Left ventricle myocardium inferior (tissue), 1 donor: ENCODE measurements at regions not wholly inside any gene's neighbourhood (a gene's known extent, or its start where the extent isn't known, plus 50 kb on each side); places are given as distances from the start of the nearest gene placed in this dataset.

ENCODE experiments used
- DNase-seq: peaks from one replicate; pipeline ENCODE4 v3.0.0-alpha.2; 2020
- H3K27ac ChIP-seq: fragments of 200-600 bp; replicated peaks from 2 replicates; pipeline ENCODE4 v1.8.0; 2021
- H3K27me3 ChIP-seq: fragments of 200-600 bp; 2 replicates; pipeline ENCODE4 v1.8.0; 2021; ENCODE audit warnings: low read depth
- H3K36me3 ChIP-seq: fragments of 200-600 bp; 2 replicates; pipeline ENCODE4 v1.8.0; 2021
- H3K4me1 ChIP-seq: fragments of 200-600 bp; 2 replicates; pipeline ENCODE4 v1.8.0; 2021
- H3K4me3 ChIP-seq: fragments of 200-600 bp; 2 replicates; pipeline ENCODE4 v1.8.0; 2021; ENCODE audit warnings: mild to moderate bottlenecking, moderate library complexity
- H3K9me3 ChIP-seq: fragments of 200-600 bp; replicated peaks from 2 replicates; pipeline ENCODE4 v1.8.0; 2021
- intact Hi-C: fragments of 100-400 bp; cut with micrococcal nuclease; formaldehyde crosslinking; loops from one replicate; pipeline ENCODE4 v1.11.0; 2022
- TF ChIP-seq, protein P1 (sequence below): fragments of 200-600 bp; IDR thresholded peaks from 2 replicates; pipeline ENCODE4 v1.8.0; 2021; ENCODE audit warnings: antibody characterized with exemption, mild to moderate bottlenecking, borderline replicate concordance
- donor health status: DM: no; HTN: yes; CAD: no; lungs with severe emphysema.

DNA sequence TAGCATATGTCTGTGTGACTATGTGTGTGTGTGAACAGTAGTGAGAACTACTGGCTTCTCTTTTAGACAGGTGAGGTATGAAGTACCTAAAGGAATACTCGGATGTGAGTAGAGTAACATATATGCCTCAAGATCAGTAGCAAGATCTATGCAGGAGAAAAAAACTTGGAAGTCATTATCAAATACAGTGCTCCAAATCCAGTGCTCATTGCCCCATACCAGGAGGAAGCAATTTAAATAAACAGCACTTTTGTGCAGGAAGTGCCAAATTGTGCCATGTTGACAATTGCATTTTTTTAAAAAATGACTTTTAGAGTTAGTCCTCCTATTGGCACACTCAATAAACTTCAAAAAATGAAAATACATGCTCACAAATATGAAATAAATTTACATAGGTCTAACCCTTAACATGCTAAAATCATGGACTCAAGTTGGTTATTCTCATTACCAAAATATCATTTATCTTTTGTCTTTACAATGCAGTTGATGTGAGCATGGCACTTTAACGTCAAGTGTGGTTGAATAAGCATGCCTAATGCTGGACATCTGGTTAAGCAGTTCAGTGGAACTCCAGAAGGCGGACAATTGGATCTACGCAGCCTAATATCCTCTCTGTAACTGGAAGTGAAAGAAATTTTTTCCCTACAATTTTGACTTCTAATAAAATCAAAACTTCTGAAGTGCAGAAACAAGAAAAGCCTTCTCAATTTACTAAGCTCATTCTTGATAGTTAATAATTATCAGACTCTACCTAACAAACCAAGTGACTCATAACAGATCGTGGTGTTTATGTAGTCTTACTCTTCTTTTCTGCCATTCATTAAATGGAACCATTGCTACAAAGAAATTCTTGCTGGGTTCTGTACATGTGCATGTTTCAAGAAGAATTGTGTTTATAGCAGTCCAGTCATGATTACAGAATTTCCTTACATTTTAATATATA, 195.2 kb downstream of the MDFIC start:
- intact Hi-C loops, result no loop called here
- TF ChIP-seq, protein P1, sequence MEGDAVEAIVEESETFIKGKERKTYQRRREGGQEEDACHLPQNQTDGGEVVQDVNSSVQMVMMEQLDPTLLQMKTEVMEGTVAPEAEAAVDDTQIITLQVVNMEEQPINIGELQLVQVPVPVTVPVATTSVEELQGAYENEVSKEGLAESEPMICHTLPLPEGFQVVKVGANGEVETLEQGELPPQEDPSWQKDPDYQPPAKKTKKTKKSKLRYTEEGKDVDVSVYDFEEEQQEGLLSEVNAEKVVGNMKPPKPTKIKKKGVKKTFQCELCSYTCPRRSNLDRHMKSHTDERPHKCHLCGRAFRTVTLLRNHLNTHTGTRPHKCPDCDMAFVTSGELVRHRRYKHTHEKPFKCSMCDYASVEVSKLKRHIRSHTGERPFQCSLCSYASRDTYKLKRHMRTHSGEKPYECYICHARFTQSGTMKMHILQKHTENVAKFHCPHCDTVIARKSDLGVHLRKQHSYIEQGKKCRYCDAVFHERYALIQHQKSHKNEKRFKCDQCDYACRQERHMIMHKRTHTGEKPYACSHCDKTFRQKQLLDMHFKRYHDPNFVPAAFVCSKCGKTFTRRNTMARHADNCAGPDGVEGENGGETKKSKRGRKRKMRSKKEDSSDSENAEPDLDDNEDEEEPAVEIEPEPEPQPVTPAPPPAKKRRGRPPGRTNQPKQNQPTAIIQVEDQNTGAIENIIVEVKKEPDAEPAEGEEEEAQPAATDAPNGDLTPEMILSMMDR, result no peak
- no peak overlapping the region for H3K4me3 ChIP-seq
- no peak overlapping the region for H3K27ac ChIP-seq
- H3K27me3 ChIP-seq, result no peaks in the 10 kb centered on the region
- no peaks in the 10 kb centered on the region for H3K36me3 ChIP-seq
- H3K4me1 ChIP-seq, result peaks cover under 1% of the 10 kb centered on the region
- no peak for DNase-seq
- no peaks in the 10 kb centered on the region for H3K9me3 ChIP-seq

DNA sequence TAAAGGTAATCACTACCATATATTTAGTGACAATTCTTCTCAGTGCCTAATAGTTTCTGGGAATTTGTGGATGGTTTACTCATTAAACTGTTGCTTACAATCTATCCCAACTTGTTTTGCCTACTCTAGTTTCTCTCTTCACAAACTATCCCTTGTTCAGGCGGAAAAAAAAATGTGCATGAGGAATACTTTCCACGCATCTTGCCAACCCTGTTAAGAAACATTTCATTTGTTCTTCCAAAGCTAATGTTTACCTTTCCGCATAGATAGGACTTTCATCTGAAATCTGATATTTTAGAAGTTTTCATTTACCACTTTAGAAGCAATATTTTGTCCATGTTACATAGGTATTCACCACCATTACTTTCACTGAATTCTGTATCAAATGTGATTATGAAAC, 191.9 kb downstream of the MDFIC start:
- no peaks in the 10 kb centered on the region for H3K36me3 ChIP-seq

DNA sequence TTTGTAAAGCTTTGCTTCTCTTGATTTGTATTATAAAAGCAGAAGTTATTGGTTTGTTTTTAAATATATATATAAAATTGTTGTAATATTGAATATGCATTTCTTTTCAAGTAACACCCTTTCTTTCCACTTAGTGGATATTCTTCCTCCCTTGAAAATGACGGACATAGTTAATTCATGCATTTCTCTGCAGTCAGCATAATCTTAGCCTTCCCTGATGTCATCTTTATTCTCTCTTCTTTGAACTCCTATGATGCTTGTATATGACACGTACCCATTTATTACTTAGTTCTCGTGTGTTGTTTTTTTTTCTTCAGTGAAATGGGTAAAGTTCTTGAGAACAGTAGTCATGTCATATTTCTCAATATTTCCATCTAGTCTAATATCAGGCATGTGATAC, 191.2 kb downstream of the MDFIC start:
- Histone ChIP-seq H3K36me3 (no peaks in the 10 kb centered on the region), H3K4me1 (no peaks in the 10 kb centered on the region), H3K27ac (no peak overlapping the region), H3K9me3 (no peaks in the 10 kb centered on the region), H3K4me3 (no peak overlapping the region), H3K27me3 (no peaks in the 10 kb centered on the region)
- no peak for DNase-seq
- intact Hi-C loops, result no loop called here
- TF ChIP-seq, protein P1, result no peak

More for the DNA sequence above, 191.9 kb downstream of the MDFIC start:
- no peaks in the 10 kb centered on the region for H3K4me1 ChIP-seq
- intact Hi-C loops, result no loop called here
- no peak overlapping the region for H3K27ac ChIP-seq
- H3K27me3 ChIP-seq, result no peaks in the 10 kb centered on the region
- DNase-seq, result no peak
- H3K4me3 ChIP-seq, result no peak overlapping the region
- TF ChIP-seq, protein P1, result no peak
- no peaks in the 10 kb centered on the region for H3K9me3 ChIP-seq

DNA sequence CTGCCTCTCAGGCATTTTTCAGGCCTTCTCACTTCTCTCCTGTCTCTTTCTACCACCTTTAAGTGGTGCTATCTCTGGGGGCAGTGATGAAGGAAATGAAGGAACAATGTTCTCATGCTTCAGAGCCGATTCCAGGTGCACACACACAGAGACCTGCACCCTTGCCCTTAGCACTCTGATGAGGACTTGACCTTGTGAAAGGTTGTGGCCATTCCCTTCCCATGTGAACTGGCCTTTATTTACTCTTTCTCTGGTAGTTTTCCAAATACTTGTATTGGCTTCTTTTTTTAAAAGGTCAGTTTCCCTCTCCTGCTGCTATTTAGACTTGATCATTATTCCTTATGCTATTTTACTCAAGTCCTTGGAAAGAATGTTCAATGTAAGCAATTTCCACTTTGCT, 188.6 kb downstream of the MDFIC start:
- Histone ChIP-seq H3K4me3 (no peak overlapping the region), H3K9me3 (no peaks in the 10 kb centered on the region), H3K27ac (no peak overlapping the region), H3K36me3 (no peaks in the 10 kb centered on the region), H3K27me3 (no peaks in the 10 kb centered on the region), H3K4me1 (no peaks in the 10 kb centered on the region)
- DNase-seq, result no peak
- intact Hi-C loops, result no loop called here
- TF ChIP-seq, protein P1, result no peak

DNA sequence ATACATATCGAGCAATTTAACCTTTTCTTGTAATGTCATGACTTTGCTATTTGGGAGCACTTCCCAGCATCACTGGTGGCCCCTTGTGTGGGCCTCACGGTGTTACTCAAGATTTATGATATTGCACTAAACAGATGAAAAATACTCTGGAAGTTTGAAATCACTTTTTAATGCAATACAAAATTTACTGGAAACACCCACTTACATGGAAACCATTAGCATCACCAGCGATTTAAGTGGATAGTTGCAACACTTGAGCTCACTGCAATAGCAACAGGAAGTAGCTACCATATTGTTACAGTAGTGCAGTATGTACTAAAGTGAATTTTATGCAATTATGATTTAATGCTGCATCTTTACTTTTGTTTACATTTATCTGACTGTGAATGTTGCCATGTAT, 184.4 kb downstream of the MDFIC start:
- Histone ChIP-seq H3K4me1 (no peaks in the 10 kb centered on the region), H3K4me3 (no peak overlapping the region), H3K27ac (no peak overlapping the region), H3K36me3 (no peaks in the 10 kb centered on the region), H3K27me3 (no peaks in the 10 kb centered on the region), H3K9me3 (no peaks in the 10 kb centered on the region)
- DNase-seq, result no peak
- TF ChIP-seq, protein P1, result no peak
- intact Hi-C loops, result no loop called here
